SH-SY5Y (cell line): ENCODE measurements at regions not wholly inside any gene's neighbourhood (a gene's known extent, or its start where the extent isn't known, plus 50 kb on each side); places are given as distances from the start of the nearest gene placed in this dataset.

Source experiments
- GATA2 ChIP-seq: IDR thresholded peaks from 2 replicates; pipeline ENCODE4 v1.6.1; 2011; ENCODE audit warnings: mild to moderate bottlenecking, low read depth, low read length
- GATA3 ChIP-seq: IDR thresholded peaks from 2 replicates; pipeline ENCODE4 v1.6.1; 2011; ENCODE audit warnings: low read depth, mild to moderate bottlenecking, low read length, moderate library complexity

GRCh38 chr15:92797168-92798052 lies 102.7 kb upstream of the CHD2 start:
- no peak for TF ChIP-seq GATA3
- TF ChIP-seq GATA2: no peak
